ENCODE measurements at regions not wholly inside any gene's neighbourhood (a gene's known extent, or its start where the extent isn't known, plus 50 kb on each side); places are given as distances from the start of the nearest gene placed in this dataset.

DNA sequence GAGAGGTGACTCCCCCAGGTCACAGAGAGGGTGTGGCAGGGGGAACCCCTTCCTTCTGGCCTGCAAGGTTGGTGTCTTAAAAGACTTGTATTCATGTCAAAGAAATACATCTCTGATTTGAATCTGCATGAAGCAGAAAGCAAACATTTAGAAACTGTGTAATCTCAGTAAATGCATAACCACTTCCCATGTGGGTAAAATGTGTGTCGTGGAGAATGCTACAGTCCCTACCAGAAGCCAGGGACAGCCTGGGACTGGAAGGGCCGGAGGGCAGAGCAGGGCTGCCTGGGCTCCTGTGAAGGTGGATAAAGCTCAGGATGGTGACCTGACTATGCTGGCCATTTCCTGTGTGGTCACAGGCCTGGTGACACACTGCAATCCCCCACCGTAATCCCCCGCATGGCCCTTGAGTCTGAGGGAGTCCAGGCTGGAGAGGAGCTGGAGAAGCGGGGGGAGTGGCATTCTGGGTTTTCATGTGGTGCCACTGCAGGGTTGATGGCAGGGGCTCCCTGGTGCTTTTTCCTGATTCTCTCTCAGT is 102.2 kb downstream of the LRRC30 start:
- ATAC-seq: no peak
- Mint-ChIP-seq H3K27ac (no peak overlapping the region), H3K4me1 (no peaks in the 10 kb centered on the region), H3K27me3 (no peaks in the 10 kb centered on the region), H3K9me3 (no peaks in the 10 kb centered on the region), H3K4me3 (no peak overlapping the region)
- no peak for DNase-seq

DNA sequence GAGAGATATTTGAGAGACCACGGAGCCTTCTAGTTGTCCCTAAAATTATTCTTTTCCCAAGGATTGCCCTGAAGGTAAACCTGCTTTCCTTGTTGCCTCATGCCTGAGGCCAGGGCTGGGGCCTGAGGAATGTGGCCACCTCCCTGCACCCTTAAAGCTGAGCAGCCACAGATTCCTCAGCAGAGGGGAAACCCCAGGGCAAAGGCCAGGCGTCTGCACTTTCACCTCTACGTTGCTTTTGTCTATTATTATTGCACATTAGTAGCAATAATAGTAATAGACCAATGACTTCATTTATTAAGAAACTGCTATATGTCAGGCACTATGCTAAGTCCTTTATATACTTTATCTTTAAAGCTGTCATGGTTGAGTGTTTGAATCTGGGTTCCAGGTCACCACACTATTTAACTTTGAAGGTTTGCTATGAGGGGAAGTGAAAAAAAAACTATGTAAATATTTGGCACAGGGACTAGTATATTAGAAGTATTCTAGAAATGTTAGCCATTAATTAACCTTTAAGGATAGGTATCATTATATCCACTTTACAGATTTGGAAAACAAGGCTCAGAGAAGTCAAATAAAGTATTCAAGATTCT is 104.2 kb downstream of the LRRC30 start:
- no peaks in the 10 kb centered on the region for H3K9me3 Mint-ChIP-seq
- DNase-seq (no peak), ATAC-seq (no peak)
- no peak overlapping the region for H3K27ac Mint-ChIP-seq
- no peak overlapping the region for H3K4me3 Mint-ChIP-seq
- no peaks in the 10 kb centered on the region for H3K4me1 Mint-ChIP-seq
- H3K27me3 Mint-ChIP-seq: no peaks in the 10 kb centered on the region

DNA sequence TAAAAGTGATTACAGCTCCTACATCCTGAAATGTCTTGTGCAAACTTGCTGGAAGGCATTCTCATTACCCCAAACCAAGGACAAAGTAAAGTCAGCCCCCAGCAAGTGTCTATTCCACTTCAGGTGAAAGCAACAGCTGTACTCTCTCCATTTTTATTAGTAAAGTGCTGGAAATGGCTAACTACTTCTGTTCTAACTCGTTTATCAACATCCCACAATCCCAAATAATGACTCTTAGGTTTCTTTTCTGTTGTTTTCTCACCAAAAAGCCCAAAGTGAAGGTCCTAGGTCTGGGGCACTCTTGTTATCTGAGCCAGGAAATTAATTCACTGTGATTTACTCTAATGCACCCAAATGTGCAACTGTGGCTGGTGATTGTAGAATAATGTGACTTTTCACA is 105.7 kb downstream of the LRRC30 start:
- DNase-seq: no peak
- no peak for ATAC-seq
- no peak overlapping the region for H3K27ac Mint-ChIP-seq
- H3K4me3 Mint-ChIP-seq: no peak overlapping the region
- no peaks in the 10 kb centered on the region for H3K27me3 Mint-ChIP-seq
- H3K9me3 Mint-ChIP-seq: no peaks in the 10 kb centered on the region
- H3K4me1 Mint-ChIP-seq: no peaks in the 10 kb centered on the region

DNA sequence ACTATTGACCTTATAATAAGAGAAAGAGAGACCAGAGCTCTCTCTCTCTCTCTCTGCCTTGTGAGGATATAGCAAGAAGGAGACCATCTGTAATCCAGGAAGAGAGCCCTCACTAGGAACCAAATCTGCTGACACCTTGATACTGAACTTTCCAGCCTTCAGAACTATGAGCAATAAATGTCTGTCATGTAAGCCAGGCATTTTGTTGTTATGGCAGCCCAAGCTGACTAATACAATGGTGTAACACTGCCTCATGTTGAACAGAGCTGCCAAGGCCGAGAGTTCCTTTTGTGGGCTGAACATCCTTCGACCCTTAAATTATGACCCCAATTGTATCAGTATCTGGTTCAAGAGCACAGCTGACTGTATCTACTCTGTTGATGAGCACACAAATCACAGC is 108.0 kb downstream of the LRRC30 start:
- H3K27ac Mint-ChIP-seq: no peak overlapping the region
- H3K9me3 Mint-ChIP-seq: peaks cover 0 to 4% of the 10 kb centered on the region in 2 donors
- DNase-seq: no peak
- no peak overlapping the region for H3K4me3 Mint-ChIP-seq
- ATAC-seq: no peak
- H3K4me1 Mint-ChIP-seq: no peaks in the 10 kb centered on the region
- no peaks in the 10 kb centered on the region for H3K27me3 Mint-ChIP-seq

DNA sequence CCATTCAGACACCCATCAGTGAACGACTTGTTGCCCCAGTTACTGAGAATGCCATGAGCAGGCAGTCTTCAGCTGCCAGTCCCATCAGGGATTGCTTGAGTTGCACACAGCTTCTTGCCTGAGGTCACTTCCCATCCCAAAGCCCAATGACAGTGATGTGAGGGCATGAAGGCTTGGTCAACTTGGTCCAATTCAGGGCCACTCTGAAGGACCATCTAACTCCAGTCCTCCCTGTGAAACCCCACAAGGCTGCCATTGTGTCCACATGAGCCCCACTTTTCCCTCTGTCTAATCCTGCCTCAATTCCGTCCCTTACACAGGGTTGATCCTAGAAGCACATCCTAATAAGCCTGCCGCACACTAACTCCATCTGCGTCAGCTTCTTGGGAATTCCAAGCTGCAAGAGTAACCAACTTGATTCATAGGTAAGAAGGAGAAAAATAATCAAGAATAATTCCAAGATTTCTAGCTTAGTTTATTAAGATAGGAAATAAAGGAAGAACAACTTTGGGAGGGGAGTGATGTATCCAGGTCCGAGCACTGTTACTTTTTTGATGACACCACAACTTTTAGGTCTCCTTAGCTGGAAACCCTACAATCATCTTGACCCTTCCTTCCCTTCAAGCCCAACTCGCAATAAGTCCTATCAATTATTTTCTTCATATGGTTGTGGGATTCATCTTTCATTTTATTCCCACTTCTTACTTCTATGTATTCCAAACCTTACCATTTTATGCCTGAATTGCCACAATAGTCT is 110.9 kb downstream of the LRRC30 start:
- Mint-ChIP-seq H3K4me3 (no peak overlapping the region), H3K9me3 (peaks cover 0 to 4% of the 10 kb centered on the region in 2 donors), H3K27me3 (no peaks in the 10 kb centered on the region), H3K27ac (peak overlapping the region in 1 of 2 donors; percentile 42), H3K4me1 (no peaks in the 10 kb centered on the region)
- no peak for DNase-seq
- no peak for ATAC-seq

DNA sequence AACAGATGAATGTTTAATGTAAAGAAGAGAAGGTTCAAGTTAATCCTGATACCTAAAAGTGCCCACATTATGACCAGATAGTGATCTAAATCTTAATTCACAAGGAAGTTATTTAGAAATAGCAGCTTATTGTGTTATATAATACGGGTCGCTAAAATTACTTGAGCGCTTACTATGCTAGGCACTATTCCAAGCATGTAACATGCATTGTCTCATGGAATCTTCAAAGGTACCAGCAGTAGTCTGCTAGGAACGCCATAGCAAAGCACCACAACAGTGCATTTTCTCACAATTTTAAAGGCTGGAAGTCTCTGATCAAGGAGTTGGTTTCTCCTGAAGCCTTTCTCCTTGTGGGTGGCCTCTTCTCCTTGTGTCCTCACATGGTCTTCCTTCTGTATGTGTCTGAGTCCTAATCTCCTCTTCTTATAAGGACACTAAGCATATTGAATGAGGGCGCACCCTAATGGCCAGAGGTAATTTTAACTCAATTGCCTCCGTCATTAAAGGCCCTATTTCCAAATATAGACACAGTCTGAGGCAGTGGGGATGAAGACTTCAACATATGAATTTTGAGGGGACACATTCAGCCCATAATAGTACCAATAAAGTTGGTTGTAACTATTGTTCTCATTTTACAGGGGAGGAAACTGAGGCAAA is 118.4 kb downstream of the LRRC30 start:
- H3K27ac Mint-ChIP-seq: no peak overlapping the region
- peaks cover 0 to 19% of the 10 kb centered on the region in 2 donors for H3K9me3 Mint-ChIP-seq
- no peak overlapping the region for H3K4me3 Mint-ChIP-seq

DNA sequence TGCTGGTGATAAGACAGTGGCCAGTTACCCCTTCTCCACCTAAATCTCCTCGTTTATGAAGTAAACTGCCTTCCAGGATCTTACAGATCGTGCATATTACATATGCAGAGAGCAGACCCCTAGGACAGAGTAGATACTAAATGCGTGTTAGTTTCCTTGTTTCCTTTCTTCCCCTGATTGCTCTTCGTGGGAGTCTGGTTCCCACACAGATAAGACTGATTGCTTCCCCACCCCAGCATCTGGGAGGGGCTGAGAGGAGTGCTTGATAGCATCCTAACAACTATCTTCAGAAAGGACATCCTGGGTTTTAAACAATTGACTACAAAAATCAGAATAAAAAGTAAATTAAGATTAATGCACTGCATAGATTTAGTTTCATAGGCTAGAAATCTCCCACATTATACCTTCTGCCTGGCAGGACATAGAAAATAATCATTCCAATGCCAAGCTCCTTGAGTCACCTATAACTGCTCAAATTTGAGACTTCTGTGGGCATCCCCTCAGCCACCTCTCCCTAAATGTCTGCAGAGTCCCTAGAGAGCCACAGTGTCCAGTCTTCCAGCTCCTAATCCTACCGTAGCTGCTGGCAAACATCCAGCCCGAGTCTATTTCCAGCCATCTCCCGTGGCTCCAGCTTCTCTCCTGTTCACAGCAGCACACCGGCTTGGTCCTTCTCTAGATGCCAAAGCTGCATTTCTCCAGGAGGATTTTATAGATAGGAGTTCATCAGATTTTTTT is 128.3 kb downstream of the LRRC30 start:
- H3K9me3 Mint-ChIP-seq: peaks cover 4 to 7% of the 10 kb centered on the region in 2 donors
- no peak for ATAC-seq
- no peak overlapping the region for H3K27ac Mint-ChIP-seq
- H3K27me3 Mint-ChIP-seq: no peaks in the 10 kb centered on the region
- H3K4me1 Mint-ChIP-seq: no peaks in the 10 kb centered on the region
- H3K4me3 Mint-ChIP-seq: no peak overlapping the region
- DNase-seq: no peak

More for the DNA sequence above, 118.4 kb downstream of the LRRC30 start:
- DNase-seq (no peak), ATAC-seq (no peak)
- no peaks in the 10 kb centered on the region for H3K4me1 Mint-ChIP-seq
- H3K27me3 Mint-ChIP-seq: no peaks in the 10 kb centered on the region

DNA sequence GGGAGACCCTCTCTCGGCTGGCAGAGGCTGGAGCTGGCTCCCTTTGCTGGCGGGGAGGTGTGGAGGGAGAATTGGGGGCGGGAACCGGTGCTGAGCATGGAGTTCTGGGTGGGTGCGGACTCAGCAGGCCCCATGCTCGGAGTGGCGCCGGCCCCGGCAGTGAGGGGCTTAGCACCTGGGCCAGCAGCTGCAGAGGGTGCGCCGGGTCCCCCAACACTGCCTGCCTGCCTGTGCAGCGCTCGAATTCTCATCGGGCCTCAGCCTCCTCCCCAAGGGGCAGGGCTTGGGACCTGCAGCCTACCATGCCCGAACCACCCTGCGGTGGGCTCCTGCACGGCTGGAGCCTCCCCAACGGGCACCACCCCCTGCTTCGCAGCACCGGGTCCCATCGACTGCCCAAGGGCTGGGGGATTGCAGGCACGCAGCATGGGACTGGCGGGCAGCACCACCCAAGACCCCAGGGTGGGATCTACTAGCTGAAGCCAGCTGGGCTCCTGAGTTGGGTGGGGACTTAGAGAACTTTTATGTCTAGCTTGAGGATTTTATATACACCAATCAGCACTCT is 129.8 kb downstream of the LRRC30 start:
- no peak for ATAC-seq
- H3K27ac Mint-ChIP-seq: no peak overlapping the region

DNA sequence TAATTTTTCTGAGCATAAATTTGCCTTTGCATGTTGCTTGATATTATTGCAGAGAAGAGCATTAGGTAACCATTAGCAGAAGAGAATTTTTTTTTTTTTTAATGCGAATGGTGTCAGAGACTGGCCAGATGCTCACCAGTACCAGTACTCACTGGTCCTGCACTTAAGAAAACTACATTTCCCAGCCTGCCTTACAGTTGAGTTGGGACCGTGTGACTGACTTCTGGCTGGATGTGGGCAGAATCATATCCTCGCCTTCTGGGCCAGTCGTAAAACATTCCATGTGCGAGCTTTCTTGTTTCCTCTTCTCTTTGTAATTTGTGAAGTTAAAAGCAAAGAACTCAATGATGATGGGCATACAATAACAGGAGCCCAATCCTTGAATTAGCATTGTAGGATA is 132.4 kb downstream of the LRRC30 start:
- no peak for ATAC-seq
- Mint-ChIP-seq H3K27ac (no peak overlapping the region), H3K9me3 (peaks cover 0 to 13% of the 10 kb centered on the region in 2 donors), H3K27me3 (no peaks in the 10 kb centered on the region), H3K4me3 (no peak overlapping the region), H3K4me1 (no peaks in the 10 kb centered on the region)
- DNase-seq: no peak

More for the DNA sequence above, 129.8 kb downstream of the LRRC30 start:
- no peak overlapping the region for H3K4me3 Mint-ChIP-seq
- no peaks in the 10 kb centered on the region for H3K4me1 Mint-ChIP-seq
- no peak for DNase-seq
- peaks cover 0 to 13% of the 10 kb centered on the region in 2 donors for H3K9me3 Mint-ChIP-seq
- H3K27me3 Mint-ChIP-seq: no peaks in the 10 kb centered on the region

DNA sequence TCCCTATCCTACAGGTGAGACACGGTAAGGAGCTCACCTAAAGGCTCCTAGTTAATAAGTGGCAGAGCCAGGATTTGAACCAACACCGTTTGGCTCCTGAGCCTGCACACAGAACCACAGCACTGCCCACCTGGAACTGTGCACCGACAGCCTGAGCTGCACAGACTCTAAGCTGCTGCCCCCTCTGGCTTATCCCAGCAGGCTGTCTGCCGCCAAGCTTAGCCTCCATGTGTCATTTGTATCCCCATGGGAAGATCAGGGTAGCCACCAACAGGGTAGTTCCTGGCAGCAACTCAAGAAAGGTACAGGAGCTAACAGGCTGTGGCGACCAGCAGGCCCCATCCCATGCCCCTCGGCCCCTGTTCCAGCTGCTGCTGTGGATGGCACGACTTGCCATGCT is 135.7 kb downstream of the LRRC30 start:
- H3K4me3 Mint-ChIP-seq: no peak overlapping the region
- DNase-seq (no peak), ATAC-seq (peak; percentile 35)
- H3K27ac Mint-ChIP-seq: no peak overlapping the region
- no peaks in the 10 kb centered on the region for H3K27me3 Mint-ChIP-seq
- H3K4me1 Mint-ChIP-seq: peaks cover 4% of the 10 kb centered on the region
- peaks cover 0 to 6% of the 10 kb centered on the region in 2 donors for H3K9me3 Mint-ChIP-seq

DNA sequence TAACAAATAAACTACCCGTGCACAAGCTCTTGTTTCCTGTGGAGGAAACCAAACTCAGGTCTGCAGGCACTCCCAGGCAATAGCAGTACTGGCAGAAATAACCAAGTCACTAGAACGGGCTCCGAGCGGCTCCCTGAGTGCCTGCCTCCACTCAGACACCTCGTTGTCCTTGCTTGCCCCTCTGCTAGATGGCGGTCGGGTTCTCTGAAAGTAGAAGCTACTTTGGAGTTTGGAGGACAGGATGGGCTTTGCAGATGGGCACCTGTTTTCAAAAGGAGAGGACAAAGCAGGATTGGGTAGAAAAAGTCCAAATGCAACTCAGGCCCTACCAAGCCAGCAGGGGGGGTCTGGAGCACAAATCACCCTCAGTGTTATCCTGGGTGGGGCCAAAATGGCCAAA is 136.4 kb downstream of the LRRC30 start:
- Mint-ChIP-seq H3K4me3 (no peak overlapping the region), H3K9me3 (peaks cover 0 to 6% of the 10 kb centered on the region in 2 donors)
- no peak for ATAC-seq

DNA sequence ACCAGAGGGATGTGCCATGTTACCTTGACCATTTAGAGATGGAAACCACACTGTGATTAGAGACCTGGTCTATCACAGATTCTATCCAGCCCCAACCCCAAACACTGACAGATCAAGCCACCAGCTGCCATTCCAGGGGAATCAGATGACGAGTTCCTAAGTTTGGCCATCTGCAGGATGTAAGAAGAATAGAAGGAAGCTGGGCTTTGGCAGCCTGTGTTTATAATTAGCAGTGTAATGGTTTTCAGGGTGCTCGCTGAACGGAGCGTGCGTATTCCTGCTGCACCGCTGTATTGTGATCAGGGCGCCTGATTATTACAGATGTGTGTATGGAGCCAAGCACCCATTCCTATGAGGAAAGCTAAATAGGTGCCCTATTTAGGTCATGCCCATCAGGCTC is 138.1 kb downstream of the LRRC30 start:
- ATAC-seq (no peak), DNase-seq (no peak)
- H3K27me3 Mint-ChIP-seq: no peaks in the 10 kb centered on the region
- H3K4me3 Mint-ChIP-seq: no peak overlapping the region
- peaks cover 4% of the 10 kb centered on the region for H3K4me1 Mint-ChIP-seq
- H3K9me3 Mint-ChIP-seq: peaks cover 2 to 9% of the 10 kb centered on the region in 2 donors
- no peak overlapping the region for H3K27ac Mint-ChIP-seq

More for the DNA sequence above, 136.4 kb downstream of the LRRC30 start:
- DNase-seq: no peak
- Mint-ChIP-seq H3K27me3 (no peaks in the 10 kb centered on the region), H3K4me1 (peaks cover 4% of the 10 kb centered on the region), H3K27ac (no peak overlapping the region)

DNA sequence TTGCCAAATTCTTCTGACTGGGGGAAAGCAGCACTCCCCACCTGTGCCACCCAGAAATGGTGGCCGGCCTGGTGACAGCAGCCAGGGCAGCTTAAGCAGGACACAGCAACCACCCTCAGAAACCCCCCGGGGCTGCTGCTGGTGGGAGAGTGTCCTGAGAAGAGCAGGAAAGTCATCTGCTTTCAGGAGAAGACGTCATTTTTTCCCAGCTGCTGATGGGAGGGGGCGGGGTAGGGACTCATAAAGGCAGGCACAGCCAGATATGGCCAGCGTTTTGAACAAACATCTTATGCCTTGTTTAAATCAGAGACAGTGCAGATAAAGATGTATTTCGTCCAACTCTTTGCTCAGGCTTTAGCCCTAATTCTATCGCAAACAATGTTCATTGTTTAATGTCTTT is 139.5 kb downstream of the LRRC30 start:
- ATAC-seq (no peak), DNase-seq (no peak)
- Mint-ChIP-seq H3K4me1 (peaks cover 4% of the 10 kb centered on the region), H3K27me3 (no peaks in the 10 kb centered on the region), H3K4me3 (no peak overlapping the region), H3K27ac (no peak overlapping the region), H3K9me3 (peaks cover 5 to 12% of the 10 kb centered on the region in 2 donors)

DNA sequence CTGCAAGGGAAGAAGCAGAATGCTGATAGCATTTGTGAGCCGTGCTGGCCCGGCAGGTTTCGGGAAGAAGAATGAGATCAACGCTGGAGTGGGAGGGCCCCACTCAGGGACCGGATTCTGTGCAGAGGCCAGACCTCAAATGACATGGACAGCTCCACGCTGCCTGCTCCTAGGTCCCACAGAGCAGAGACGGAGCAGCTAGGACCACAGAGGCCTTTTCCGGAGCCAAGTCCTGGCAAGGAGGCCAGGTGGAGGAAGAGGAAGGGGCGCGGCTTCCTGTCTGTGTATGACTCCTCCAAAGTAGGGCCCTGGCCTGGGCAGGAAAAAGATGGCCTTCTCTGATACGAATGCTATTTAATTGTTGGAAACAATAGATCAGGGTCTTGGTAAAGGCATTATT is 139.9 kb downstream of the LRRC30 start:
- DNase-seq: no peak
- no peak for ATAC-seq
- Mint-ChIP-seq H3K4me3 (no peak overlapping the region), H3K4me1 (peaks cover 4% of the 10 kb centered on the region), H3K27ac (peak overlapping the region in 1 of 2 donors; percentile 55), H3K9me3 (peaks cover 5 to 14% of the 10 kb centered on the region in 2 donors), H3K27me3 (no peaks in the 10 kb centered on the region)

DNA sequence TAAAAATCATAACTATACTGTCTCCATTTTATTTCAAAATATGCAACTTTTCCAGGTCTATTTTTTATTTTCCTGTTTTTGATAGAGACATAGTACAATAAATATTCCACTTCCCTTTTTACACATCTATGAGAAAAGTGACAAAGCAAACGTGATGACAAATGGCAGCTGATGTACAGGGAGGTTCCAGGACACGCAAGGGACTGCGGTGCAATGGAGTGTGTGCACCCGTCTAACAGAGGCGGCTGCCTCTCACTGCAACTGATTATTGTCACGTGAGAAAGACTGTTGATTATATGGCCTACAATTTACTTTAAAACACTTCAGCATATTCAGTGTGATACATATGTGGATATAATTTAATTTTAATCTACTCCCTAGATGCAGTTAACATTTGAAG is 142.6 kb downstream of the LRRC30 start:
- Mint-ChIP-seq H3K27me3 (no peaks in the 10 kb centered on the region), H3K4me1 (peaks cover 4% of the 10 kb centered on the region), H3K27ac (no peak overlapping the region), H3K9me3 (peaks cover 15 to 23% of the 10 kb centered on the region in 2 donors), H3K4me3 (no peak overlapping the region)
- DNase-seq (no peak), ATAC-seq (no peak)

All from stimulated activated naive CD8-positive, alpha-beta T cell treated with anti-CD3 and anti-CD28 coated beads, Interleukin-15, amount 100 ng/mL, for 72 hours (primary cell).